ACC112 (cell line): ENCODE measurements at regions not wholly inside any gene's neighbourhood (a gene's known extent, or its start where the extent isn't known, plus 50 kb on each side); places are given as distances from the start of the nearest gene placed in this dataset.
"Not testable (repeated sequence)": the region's sequence is repeated elsewhere in the genome, so short reads cannot be mapped to it uniquely, and the experiment has no call there.

Source experiments
- H2AFZ ChIP-seq: fragments of 200-600 bp; sonication (generic); one replicate; pipeline ENCODE4 v1.6.0; 2017; ENCODE audit warnings: antibody characterized with exemption, low read length; ENCODE audit not compliant: unreplicated experiment
- H3K27ac ChIP-seq: fragments of 200-600 bp; sonication (generic); 2 replicates; pipeline ENCODE4 v1.5.1; 2014; ENCODE audit warnings: low read depth, mild to moderate bottlenecking, antibody characterized with exemption, low read length, moderate library complexity
- H3K27me3 ChIP-seq: fragments of 200-600 bp; sonication (generic); 2 replicates; pipeline ENCODE4 v1.6.1; 2014; ENCODE audit warnings: mild to moderate bottlenecking, antibody characterized with exemption, low read length, moderate library complexity, mixed read lengths; ENCODE audit not compliant: insufficient read depth
- H3K36me3 ChIP-seq: fragments of 200-600 bp; sonication (generic); 2 replicates; pipeline ENCODE4 v1.6.1; 2016; ENCODE audit warnings: mild to moderate bottlenecking, antibody characterized with exemption, low read length, moderate library complexity, mixed read lengths; ENCODE audit not compliant: insufficient read depth
- H3K4me1 ChIP-seq: fragments of 200-600 bp; sonication (generic); one replicate; pipeline ENCODE4 v1.6.1; 2016; ENCODE audit warnings: low read length, mixed read lengths; ENCODE audit not compliant: insufficient read depth, unreplicated experiment, control insufficient read depth
- H3K4me3 ChIP-seq: fragments of 200-600 bp; sonication (generic); 2 replicates; pipeline ENCODE4 v1.5.1; 2014; ENCODE audit warnings: mild to moderate bottlenecking, low read depth, low read length
- H3K79me2 ChIP-seq: fragments of 200-600 bp; sonication (generic); one replicate; pipeline ENCODE4 v1.6.0; 2016; ENCODE audit warnings: low read length; ENCODE audit not compliant: control insufficient read depth, unreplicated experiment, insufficient read depth

- Histone ChIP-seq H3K36me3 (no peaks in the 10 kb centered on the region), H3K4me1 (peaks cover 36% of the 10 kb centered on the region), H3K79me2 (no peaks in the 10 kb centered on the region), H3K27ac (peak overlapping the region; percentile 43), H3K4me3 (peak overlapping the region; percentile 15; the same call in 1 of the 2 replicates), H3K27me3 (no peaks in the 10 kb centered on the region), H2AFZ (no peak overlapping the region)
These were observed 52.8 kb upstream of the SLC9A9 start for GRCh38 chr3:143901105-143901504.

- H3K4me3 ChIP-seq = no peak overlapping the region
- H3K4me1 ChIP-seq = peaks cover 34% of the 10 kb centered on the region
- H2AFZ ChIP-seq = no peak overlapping the region
- H3K79me2 ChIP-seq = no peaks in the 10 kb centered on the region
- no peak overlapping the region for H3K27ac ChIP-seq
- H3K36me3 ChIP-seq = no peaks in the 10 kb centered on the region
- H3K27me3 ChIP-seq = no peaks in the 10 kb centered on the region
These were observed 53.9 kb upstream of the SLC9A9 start for GRCh38 chr3:143902210-143902609.

GRCh38 chr3:143910756-143911155 lies 60.9 kb upstream of the DIPK2A start:
- Histone ChIP-seq H3K79me2 (no peaks in the 10 kb centered on the region), H3K27ac (no peak overlapping the region), H3K27me3 (no peaks in the 10 kb centered on the region), H3K4me3 (no peak overlapping the region), H2AFZ (no peak overlapping the region), H3K4me1 (no peaks in the 10 kb centered on the region), H3K36me3 (no peaks in the 10 kb centered on the region)

- no peaks in the 10 kb centered on the region for H3K4me1 ChIP-seq
- no peak overlapping the region for H2AFZ ChIP-seq
- H3K27ac ChIP-seq = no peak overlapping the region
- H3K79me2 ChIP-seq = no peaks in the 10 kb centered on the region
- no peaks in the 10 kb centered on the region for H3K36me3 ChIP-seq
- H3K27me3 ChIP-seq = no peaks in the 10 kb centered on the region
- H3K4me3 ChIP-seq = no peak overlapping the region
These were observed 57.4 kb upstream of the DIPK2A start for GRCh38 chr3:143914257-143914656.

- H3K4me3 ChIP-seq = no peak overlapping the region
- no peak overlapping the region for H2AFZ ChIP-seq
These were observed 52.8 kb upstream of the DIPK2A start for GRCh38 chr3:143918848-143919247.

GRCh38 chr3:143921176-143921575 lies 50.4 kb upstream of the DIPK2A start:
- not testable (repeated sequence) for H3K27me3 ChIP-seq, H3K79me2 ChIP-seq, H3K27ac ChIP-seq, H3K4me3 ChIP-seq, H2AFZ ChIP-seq, H3K4me1 ChIP-seq, H3K36me3 ChIP-seq

More at GRCh38 chr3:143918848-143919247, 52.8 kb upstream of the DIPK2A start:
- no peak overlapping the region for H3K27ac ChIP-seq
- no peaks in the 10 kb centered on the region for H3K4me1 ChIP-seq
- H3K79me2 ChIP-seq = no peaks in the 10 kb centered on the region
- H3K36me3 ChIP-seq = no peaks in the 10 kb centered on the region
- no peaks in the 10 kb centered on the region for H3K27me3 ChIP-seq
